DOHH2 (cell line): ENCODE measurements at regions not wholly inside any gene's neighbourhood (a gene's known extent, or its start where the extent isn't known, plus 50 kb on each side); places are given as distances from the start of the nearest gene placed in this dataset.
"Not testable (repeated sequence)": the region's sequence is repeated elsewhere in the genome, so short reads cannot be mapped to it uniquely, and the experiment has no call there.

Experiments used
- CTCF ChIP-seq: fragments of 200-600 bp; sonication (generic); IDR thresholded peaks from one replicate; pipeline ENCODE4 v1.5.1; 2014; ENCODE audit warnings: antibody characterized with exemption, mild to moderate bottlenecking, low read depth, low read length; ENCODE audit not compliant: poor library complexity, severe bottlenecking
- EZH2phosphoT487 ChIP-seq: fragments of 200-600 bp; sonication (generic); IDR thresholded peaks from 2 replicates; pipeline ENCODE4 v1.6.1; 2017; ENCODE audit warnings: borderline replicate concordance, mild to moderate bottlenecking, antibody characterized with exemption, low read length, moderate library complexity, mixed read lengths

DNA sequence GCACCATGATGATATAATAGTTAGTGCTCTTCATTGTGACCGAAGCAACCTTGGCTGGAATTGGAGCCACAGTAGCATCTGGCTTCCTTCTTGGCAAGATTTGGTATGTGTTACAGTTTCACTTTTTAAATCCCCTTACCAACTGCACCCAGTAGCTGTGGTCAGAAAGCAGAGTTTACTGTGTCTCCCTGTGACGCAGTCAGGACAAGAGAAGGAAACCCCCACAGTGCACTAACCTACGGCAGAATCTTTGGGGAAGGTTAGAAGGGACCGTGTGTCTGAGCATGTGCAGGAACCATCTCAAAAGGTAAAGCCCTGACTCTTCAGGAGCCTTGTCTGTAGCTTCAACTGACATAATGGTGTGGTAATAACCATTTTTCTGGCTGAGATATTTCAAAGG, 138.4 kb downstream of the FAM72C start:
- TF ChIP-seq CTCF, EZH2phosphoT487: not testable (repeated sequence)
